Lower leg skin (tissue), 4 donors: ENCODE measurements at regions not wholly inside any gene's neighbourhood (a gene's known extent, or its start where the extent isn't known, plus 50 kb on each side); places are given as distances from the start of the nearest gene placed in this dataset.

Experiments
- DNase-seq, 2 donors: peaks; one replicate each; pipeline ENCODE4 v3.0.0-alpha.2; 2019; ENCODE audit warnings: low spot score in 2 of 2
- H3K4me3 ChIP-seq: fragments of 200-600 bp; sonication (generic); 2 replicates; pipeline ENCODE4 v1.5.1; 2017; ENCODE audit warnings: mild to moderate bottlenecking, low read depth; ENCODE audit not compliant: poor library complexity, severe bottlenecking
- POLR2A ChIP-seq, 2 donors: fragments of 450-650 bp; IDR thresholded peaks; one replicate each; pipeline ENCODE4 v1.6.1; 2016 to 2017; ENCODE audit warnings: antibody characterized with exemption in 2 of 2, mild to moderate bottlenecking in 1 of 2, moderate library complexity in 1 of 2
- whole genome bisulfite sequencing, 2 donors: methylation state at CpG; one replicate each; pipeline ENCODE4 v1.1.5; 2018; 5-methylcytosine and 5-hydroxymethylcytosine counted together
- intact Hi-C: fragments of 100-400 bp; cut with DNase I; formaldehyde crosslinking; loops from one replicate; pipeline ENCODE4 v1.15.0; 2023; ENCODE audit warnings: low total_unique reads
- TF ChIP-seq, protein P1 (sequence below), 3 donors: fragments of 450-650 bp; IDR thresholded peaks; one replicate each; pipeline ENCODE4 v1.5.1; 2016; ENCODE audit warnings: antibody characterized with exemption in 3 of 3, mild to moderate bottlenecking in 3 of 3, moderate library complexity in 2 of 3

DNA sequence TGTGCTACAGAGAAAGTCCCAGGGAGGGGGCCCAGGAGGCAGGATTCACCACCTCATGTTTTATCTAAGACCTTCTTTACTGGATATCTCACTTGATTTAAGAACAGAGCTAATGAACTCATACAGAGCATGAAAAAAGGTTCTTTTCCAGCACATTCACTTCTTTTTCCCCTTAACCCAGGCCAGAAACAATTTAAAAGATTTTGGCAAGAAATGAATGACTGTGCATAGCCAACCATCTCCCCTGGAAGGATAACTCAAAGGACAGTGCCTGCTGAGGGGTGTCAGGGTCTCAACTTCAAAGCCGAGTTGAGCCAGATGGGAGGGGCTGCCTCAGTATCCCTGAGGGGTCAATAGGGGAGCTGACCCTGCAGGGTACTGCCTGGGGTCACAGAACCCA, 253.4 kb downstream of the SOD2 start:
- intact Hi-C loops, result no loop called here
- H3K4me3 ChIP-seq, result no peak overlapping the region
- no peak for TF ChIP-seq POLR2A (IDR thresholded peaks at IDR 0.05)
- TF ChIP-seq, protein P1, sequence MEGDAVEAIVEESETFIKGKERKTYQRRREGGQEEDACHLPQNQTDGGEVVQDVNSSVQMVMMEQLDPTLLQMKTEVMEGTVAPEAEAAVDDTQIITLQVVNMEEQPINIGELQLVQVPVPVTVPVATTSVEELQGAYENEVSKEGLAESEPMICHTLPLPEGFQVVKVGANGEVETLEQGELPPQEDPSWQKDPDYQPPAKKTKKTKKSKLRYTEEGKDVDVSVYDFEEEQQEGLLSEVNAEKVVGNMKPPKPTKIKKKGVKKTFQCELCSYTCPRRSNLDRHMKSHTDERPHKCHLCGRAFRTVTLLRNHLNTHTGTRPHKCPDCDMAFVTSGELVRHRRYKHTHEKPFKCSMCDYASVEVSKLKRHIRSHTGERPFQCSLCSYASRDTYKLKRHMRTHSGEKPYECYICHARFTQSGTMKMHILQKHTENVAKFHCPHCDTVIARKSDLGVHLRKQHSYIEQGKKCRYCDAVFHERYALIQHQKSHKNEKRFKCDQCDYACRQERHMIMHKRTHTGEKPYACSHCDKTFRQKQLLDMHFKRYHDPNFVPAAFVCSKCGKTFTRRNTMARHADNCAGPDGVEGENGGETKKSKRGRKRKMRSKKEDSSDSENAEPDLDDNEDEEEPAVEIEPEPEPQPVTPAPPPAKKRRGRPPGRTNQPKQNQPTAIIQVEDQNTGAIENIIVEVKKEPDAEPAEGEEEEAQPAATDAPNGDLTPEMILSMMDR (IDR thresholded peaks at IDR 0.05), result no peak
- DNase-seq, result no peak
- 62 to 86% methylated on average over 1 of the region's 1 CpG for WGBS, 2 donors

DNA sequence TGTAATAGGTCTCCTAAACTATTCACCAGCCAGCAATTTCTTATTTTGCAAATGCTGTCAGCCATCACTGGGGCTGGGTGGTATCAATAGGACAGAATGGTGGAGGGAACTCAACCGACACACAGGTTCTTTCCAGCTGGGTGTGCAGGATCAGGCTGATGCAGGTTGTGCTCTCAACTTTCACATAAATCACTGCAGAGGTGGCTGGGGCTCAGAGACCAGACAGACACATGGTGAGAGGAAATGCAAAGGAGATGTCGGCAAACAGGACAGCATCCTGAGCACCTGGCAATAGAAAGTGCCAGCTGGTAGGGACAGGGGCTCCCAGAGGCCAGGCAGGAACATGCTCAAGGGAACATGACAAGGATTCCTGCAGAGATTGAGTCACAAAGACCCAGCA, 254.9 kb downstream of the SOD2 start:
- H3K4me3 ChIP-seq, result no peak overlapping the region
- 66 to 75% methylated on average over 2 of the region's 2 CpGs for WGBS, 2 donors
- intact Hi-C loops, result no loop called here
- TF ChIP-seq, protein P1 (IDR thresholded peaks at IDR 0.05), result no peak
- no peak for TF ChIP-seq POLR2A (IDR thresholded peaks at IDR 0.05)
- no peak for DNase-seq

DNA sequence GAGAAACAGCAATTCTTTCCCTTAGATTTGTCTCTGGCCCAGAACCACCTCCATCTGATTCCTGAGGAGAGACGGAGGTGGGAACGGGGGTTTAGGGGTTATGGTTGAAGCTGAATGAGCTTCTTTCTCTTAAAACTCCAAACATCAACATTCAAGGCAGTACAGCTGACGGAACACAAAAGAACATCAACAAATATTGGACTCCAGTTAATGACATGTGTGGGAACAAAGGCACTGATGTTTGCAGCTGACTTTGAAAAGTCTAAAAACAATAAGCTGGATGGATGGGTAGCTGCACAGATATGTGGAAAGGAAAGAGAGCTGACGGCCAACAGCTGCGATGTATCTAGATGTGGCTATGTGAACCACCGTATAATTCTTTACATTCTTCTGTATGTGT, 256.5 kb downstream of the SOD2 start:
- TF ChIP-seq, protein P1 (IDR thresholded peaks at IDR 0.05), result no peak
- TF ChIP-seq POLR2A (IDR thresholded peaks at IDR 0.05), result no peak
- 73 to 83% methylated on average over 6 of the region's 6 CpGs for WGBS, 2 donors
- intact Hi-C loops, result no loop called here
- DNase-seq, result no peak
- H3K4me3 ChIP-seq, result no peak overlapping the region

DNA sequence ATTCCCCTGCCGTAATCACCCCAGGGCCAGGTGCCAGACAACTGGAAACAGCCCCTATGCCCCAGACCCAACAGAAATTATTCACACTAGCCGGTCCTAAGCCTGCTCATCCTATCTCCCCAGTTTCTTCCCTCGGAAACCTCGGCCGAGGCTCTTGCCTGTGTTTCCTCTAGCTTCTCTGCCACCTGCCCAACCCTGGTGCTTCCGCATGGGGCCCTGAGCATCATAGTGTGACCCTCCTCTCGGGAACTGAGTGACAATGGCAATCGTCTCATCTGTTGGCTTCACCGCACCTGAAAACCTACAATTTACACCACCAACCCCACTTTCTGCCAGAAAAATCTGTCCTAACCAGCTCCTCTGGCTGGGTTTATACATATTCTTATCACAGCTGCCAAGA, 257.3 kb downstream of the SOD2 start:
- TF ChIP-seq POLR2A (IDR thresholded peaks at IDR 0.05), result no peak
- TF ChIP-seq, protein P1 (IDR thresholded peaks at IDR 0.05), result no peak
- no peak overlapping the region for H3K4me3 ChIP-seq
- 66 to 80% methylated on average over 9 of the region's 9 CpGs for WGBS, 2 donors
- DNase-seq, result no peak
- intact Hi-C loops, result no loop called here

DNA sequence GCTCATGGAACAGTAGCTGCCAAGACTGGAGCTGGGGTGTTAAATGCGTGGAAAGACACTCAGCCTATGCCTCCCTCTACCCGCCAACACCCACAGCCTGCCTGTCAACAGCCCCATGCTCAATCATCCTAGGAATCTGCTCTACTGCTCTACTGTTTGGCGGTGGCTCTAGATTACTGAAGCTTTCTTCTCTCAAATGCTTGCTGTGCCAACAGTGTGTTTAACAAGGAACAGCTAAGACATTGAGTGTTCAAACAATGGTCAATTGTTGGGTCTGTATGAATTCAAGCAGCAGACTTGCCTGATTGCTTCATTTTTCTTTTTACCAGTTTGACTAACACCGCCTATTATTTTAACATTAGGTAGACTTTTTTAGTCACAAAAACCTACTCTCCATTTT, 258.6 kb downstream of the SOD2 start:
- TF ChIP-seq, protein P1 (IDR thresholded peaks at IDR 0.05), result no peak
- TF ChIP-seq POLR2A (IDR thresholded peaks at IDR 0.05), result no peak
- WGBS, 2 donors, result 59% methylated on average over 4 of the region's 4 CpGs

DNA sequence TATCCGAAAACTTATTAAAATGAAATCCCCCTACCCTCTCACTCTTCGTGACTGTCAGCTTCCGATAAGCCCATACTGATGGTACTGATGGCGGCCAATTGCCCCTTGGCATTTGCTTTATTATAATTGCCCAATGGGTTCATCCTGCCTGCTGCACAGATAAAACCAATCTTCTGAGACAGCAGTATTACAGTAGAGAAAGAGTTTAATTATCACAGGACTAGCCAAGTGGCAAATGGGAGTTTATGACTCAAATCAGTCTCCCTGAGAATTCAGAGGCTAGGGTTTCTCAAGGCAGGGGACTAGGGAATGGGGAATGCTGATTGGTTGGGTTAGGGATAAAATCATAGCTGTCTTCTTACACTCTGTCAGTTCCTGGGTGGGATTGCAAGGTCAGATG, 259.5 kb downstream of the SOD2 start:
- intact Hi-C loops, result no loop called here
- H3K4me3 ChIP-seq, result no peak overlapping the region
- WGBS, 2 donors, result 95 to 96% methylated on average over 4 of the region's 4 CpGs
- no peak for TF ChIP-seq POLR2A (IDR thresholded peaks at IDR 0.05)
- TF ChIP-seq, protein P1 (IDR thresholded peaks at IDR 0.05), result no peak
- no peak for DNase-seq

More for the DNA sequence above, 258.6 kb downstream of the SOD2 start:
- no peak for DNase-seq
- intact Hi-C loops, result no loop called here
- H3K4me3 ChIP-seq, result no peak overlapping the region
